ENCODE measurements at regions not wholly inside any gene's neighbourhood (a gene's known extent, or its start where the extent isn't known, plus 50 kb on each side); places are given as distances from the start of the nearest gene placed in this dataset.

DNA sequence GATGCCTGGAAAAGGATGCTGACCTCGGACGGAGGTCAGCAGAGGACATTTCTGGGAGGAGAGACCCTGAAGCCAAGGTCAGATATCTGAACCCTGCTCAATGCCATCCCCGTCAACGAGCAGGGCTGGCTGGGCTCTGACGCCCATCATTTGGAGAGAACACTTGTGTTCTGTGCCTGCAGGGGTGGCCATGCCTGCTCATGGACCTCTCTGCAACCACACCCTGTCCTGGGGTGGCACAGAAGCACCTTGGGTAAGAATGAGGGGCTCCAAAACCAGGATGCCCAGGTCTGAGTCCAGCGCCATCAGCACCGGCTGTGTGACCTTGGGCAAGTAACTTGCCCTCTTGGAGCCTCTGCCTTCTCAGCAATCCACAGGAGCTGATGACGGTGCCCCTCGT, 293.7 kb upstream of the FOXF1 start (continued):
- TF ChIP-seq, protein P1, sequence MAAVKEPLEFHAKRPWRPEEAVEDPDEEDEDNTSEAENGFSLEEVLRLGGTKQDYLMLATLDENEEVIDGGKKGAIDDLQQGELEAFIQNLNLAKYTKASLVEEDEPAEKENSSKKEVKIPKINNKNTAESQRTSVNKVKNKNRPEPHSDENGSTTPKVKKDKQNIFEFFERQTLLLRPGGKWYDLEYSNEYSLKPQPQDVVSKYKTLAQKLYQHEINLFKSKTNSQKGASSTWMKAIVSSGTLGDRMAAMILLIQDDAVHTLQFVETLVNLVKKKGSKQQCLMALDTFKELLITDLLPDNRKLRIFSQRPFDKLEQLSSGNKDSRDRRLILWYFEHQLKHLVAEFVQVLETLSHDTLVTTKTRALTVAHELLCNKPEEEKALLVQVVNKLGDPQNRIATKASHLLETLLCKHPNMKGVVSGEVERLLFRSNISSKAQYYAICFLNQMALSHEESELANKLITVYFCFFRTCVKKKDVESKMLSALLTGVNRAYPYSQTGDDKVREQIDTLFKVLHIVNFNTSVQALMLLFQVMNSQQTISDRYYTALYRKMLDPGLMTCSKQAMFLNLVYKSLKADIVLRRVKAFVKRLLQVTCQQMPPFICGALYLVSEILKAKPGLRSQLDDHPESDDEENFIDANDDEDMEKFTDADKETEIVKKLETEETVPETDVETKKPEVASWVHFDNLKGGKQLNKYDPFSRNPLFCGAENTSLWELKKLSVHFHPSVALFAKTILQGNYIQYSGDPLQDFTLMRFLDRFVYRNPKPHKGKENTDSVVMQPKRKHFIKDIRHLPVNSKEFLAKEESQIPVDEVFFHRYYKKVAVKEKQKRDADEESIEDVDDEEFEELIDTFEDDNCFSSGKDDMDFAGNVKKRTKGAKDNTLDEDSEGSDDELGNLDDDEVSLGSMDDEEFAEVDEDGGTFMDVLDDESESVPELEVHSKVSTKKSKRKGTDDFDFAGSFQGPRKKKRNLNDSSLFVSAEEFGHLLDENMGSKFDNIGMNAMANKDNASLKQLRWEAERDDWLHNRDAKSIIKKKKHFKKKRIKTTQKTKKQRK (IDR thresholded peaks at IDR 0.05; ENCODE audit: low read depth, low read length) = no peak
- TF ChIP-seq RAD21 (IDR thresholded peaks at IDR 0.05; ENCODE audit: insufficient read depth, low read depth, low read length) (no peak), PML (IDR thresholded peaks at IDR 0.05; ENCODE audit: low read length) (no peak), STAT3 (IDR thresholded peaks at IDR 0.05; ENCODE audit: low read depth, low read length) (no peak), ZBED1 (IDR thresholded peaks at IDR 0.05; ENCODE audit: borderline replicate concordance) (no peak), RCOR1 (conservative IDR thresholded peaks at IDR 0.05; ENCODE audit: low read depth, low read length) (no peak), NR2C1 (IDR thresholded peaks at IDR 0.05) (no peak)
- TF ChIP-seq, protein P2, sequence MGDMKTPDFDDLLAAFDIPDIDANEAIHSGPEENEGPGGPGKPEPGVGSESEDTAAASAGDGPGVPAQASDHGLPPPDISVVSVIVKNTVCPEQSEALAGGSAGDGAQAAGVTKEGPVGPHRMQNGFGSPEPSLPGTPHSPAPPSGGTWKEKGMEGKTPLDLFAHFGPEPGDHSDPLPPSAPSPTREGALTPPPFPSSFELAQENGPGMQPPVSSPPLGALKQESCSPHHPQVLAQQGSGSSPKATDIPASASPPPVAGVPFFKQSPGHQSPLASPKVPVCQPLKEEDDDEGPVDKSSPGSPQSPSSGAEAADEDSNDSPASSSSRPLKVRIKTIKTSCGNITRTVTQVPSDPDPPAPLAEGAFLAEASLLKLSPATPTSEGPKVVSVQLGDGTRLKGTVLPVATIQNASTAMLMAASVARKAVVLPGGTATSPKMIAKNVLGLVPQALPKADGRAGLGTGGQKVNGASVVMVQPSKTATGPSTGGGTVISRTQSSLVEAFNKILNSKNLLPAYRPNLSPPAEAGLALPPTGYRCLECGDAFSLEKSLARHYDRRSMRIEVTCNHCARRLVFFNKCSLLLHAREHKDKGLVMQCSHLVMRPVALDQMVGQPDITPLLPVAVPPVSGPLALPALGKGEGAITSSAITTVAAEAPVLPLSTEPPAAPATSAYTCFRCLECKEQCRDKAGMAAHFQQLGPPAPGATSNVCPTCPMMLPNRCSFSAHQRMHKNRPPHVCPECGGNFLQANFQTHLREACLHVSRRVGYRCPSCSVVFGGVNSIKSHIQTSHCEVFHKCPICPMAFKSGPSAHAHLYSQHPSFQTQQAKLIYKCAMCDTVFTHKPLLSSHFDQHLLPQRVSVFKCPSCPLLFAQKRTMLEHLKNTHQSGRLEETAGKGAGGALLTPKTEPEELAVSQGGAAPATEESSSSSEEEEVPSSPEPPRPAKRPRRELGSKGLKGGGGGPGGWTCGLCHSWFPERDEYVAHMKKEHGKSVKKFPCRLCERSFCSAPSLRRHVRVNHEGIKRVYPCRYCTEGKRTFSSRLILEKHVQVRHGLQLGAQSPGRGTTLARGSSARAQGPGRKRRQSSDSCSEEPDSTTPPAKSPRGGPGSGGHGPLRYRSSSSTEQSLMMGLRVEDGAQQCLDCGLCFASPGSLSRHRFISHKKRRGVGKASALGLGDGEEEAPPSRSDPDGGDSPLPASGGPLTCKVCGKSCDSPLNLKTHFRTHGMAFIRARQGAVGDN (IDR thresholded peaks at IDR 0.05) = no peak

Measured in GM12878 (cell line).